ENCODE measurements at regions not wholly inside any gene's neighbourhood (a gene's known extent, or its start where the extent isn't known, plus 50 kb on each side); places are given as distances from the start of the nearest gene placed in this dataset.

DNA sequence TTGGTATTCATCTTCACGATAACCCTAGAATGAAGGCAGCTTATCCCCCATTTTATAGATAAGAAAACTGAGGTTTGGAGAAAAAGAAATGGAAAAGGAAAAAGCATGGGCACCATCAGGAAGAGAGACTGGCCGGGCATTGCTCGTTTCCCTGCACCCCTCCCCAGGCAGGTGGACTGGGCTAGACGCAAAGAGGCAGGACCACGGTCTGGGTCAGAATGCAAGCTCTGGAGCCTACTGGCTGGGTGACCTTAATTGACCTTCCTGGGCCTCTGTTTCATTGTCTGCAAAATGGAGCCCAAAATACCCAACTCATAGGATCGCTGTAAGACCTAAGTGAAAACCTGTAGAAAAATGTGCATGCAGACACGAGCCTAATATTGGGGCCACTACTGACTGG is 135.3 kb upstream of the GLI2 start:
- TF ChIP-seq, protein P1, sequence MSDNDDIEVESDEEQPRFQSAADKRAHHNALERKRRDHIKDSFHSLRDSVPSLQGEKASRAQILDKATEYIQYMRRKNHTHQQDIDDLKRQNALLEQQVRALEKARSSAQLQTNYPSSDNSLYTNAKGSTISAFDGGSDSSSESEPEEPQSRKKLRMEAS (IDR thresholded peaks at IDR 0.05), result no peak
- TF ChIP-seq, protein P2, sequence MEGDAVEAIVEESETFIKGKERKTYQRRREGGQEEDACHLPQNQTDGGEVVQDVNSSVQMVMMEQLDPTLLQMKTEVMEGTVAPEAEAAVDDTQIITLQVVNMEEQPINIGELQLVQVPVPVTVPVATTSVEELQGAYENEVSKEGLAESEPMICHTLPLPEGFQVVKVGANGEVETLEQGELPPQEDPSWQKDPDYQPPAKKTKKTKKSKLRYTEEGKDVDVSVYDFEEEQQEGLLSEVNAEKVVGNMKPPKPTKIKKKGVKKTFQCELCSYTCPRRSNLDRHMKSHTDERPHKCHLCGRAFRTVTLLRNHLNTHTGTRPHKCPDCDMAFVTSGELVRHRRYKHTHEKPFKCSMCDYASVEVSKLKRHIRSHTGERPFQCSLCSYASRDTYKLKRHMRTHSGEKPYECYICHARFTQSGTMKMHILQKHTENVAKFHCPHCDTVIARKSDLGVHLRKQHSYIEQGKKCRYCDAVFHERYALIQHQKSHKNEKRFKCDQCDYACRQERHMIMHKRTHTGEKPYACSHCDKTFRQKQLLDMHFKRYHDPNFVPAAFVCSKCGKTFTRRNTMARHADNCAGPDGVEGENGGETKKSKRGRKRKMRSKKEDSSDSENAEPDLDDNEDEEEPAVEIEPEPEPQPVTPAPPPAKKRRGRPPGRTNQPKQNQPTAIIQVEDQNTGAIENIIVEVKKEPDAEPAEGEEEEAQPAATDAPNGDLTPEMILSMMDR (CRISPR knock-in tag; IDR thresholded peaks at IDR 0.05), result no peak
- TF ChIP-seq ZNF678 (CRISPR knock-in tag; IDR thresholded peaks at IDR 0.05) (no peak), ZNF549 (CRISPR knock-in tag; IDR thresholded peaks at IDR 0.05) (no peak)
- TF ChIP-seq, protein P3, sequence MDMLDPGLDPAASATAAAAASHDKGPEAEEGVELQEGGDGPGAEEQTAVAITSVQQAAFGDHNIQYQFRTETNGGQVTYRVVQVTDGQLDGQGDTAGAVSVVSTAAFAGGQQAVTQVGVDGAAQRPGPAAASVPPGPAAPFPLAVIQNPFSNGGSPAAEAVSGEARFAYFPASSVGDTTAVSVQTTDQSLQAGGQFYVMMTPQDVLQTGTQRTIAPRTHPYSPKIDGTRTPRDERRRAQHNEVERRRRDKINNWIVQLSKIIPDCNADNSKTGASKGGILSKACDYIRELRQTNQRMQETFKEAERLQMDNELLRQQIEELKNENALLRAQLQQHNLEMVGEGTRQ (IDR thresholded peaks at IDR 0.05; ENCODE audit: low read depth, low read length), result no peak
- TF ChIP-seq, protein P3 (CRISPR knock-in tag; IDR thresholded peaks at IDR 0.05; ENCODE audit: borderline replicate concordance), result no peak
